GM12865 (cell line): ENCODE measurements at regions not wholly inside any gene's neighbourhood (a gene's known extent, or its start where the extent isn't known, plus 50 kb on each side); places are given as distances from the start of the nearest gene placed in this dataset.

ENCODE experiments used
- DNase-seq: peaks from one replicate; pipeline ENCODE4 v3.0.0; 2010; ENCODE audit warnings: low read depth
- H3K4me3 ChIP-seq: 2 replicates; pipeline ENCODE4 v1.5.1; 2011; ENCODE audit warnings: mild to moderate bottlenecking, low read depth, low read length, control low read depth
- CTCF ChIP-seq: IDR thresholded peaks from 2 replicates; pipeline ENCODE4 v1.5.1; 2011; ENCODE audit warnings: low read length, control low read depth, low read depth, inconsistent platforms; ENCODE audit not compliant: insufficient read depth; ENCODE audit errors: missing control alignments

DNA sequence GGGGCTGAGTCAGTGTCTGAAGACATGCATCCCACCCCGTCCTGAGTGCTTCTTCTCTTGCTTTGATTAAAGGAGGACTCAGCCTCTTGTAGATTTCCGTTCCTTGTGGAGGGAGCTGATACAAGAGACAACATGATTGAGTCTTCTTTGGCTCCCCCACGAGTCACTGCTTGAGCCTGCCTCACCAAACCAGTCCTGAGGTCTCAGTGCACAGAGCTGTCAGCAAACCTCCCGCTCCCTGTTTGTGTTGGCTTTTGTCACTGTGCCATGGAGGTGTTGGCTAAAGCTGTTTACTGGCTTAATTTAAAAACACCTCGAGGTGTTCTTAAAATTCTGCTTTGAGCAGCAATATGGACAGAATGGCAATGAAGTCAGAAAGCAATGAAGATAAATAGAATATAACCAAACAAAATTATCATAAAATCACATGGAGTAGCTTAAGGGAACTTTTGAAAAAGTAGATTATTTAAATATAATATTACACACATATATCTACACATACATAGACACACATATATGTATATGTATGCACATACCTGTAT is 234.1 kb upstream of the ANKRD55 start:
- TF ChIP-seq CTCF = no peak
- no peak for DNase-seq
- H3K4me3 ChIP-seq = no peak overlapping the region

GRCh38 chr5:56466136-56466816 is 233.1 kb upstream of the ANKRD55 start:
- no peak for TF ChIP-seq CTCF
- H3K4me3 ChIP-seq = no peak overlapping the region
- DNase-seq = no peak

- no peak overlapping the region for H3K4me3 ChIP-seq
- no peak for TF ChIP-seq CTCF
- DNase-seq = no peak
Measured at GRCh38 chr5:56465769-56466135, 232.6 kb upstream of the ANKRD55 start.

DNA sequence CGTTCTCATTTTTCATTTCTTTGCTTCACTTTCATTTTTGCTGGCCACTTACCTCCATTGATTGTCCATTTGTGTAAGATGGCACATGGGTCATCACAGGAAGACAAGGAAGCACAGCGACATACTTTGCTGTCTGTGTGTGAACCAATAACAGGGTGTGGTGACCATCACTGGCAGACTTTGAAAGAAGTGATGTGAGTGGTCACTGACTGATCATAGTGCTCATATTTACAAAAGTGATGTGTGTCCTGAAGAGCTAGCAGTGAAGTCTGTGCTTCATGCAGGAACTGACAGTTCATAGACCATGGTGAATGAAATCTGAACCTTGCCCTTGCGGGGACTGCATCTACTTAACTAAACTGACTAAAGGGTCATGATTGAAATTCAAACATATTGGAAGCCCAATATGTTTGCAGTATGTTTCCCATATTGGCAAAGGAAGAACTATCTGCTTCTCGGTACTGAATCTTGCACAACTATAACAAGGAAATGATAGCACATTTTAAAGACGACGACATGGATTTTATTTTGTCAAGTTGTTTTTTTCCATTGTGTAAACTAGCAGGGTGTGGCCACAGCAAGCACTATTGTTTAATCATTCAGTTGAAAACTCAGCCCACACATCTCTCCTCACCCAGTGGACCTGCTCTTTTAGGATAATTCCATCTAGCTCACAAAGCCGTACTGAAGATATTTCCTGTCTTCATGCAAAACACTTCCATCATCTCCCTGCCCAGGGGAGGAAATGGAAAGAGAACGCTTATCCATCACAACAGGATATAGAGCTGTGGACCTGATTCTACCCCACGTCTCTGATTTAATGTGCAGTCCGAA is 232.0 kb upstream of the ANKRD55 start:
- H3K4me3 ChIP-seq = no peak overlapping the region
- TF ChIP-seq CTCF = no peak

DNA sequence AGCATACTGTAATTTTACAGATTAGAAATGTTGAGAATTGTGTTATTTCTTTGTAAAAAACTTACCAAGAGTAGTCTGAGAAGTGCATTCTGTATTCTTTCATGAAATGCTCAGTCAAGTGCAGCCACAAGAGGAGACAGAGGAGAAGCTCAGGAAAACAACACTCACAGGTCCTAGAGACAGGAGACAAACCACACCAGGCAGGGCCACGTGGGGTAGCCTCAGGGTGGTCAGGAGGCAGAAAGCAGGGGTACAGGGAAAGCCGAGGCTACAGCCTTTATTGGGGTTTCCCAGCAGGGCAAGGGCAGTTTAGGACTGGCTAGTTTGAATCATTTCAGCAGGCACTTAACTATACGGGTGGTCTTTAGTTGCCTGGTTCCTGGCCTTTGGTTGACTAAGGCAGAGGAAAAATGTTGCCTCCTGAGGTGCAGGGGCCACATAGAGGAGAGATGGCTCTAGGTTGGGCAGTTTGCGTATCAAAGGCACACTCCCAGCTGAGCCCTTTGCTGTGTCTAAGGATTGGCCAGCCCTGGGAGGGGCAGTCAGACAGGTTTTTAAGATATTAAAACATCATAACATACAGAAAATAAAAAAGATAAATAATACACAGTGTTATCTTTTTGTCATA is 230.9 kb upstream of the ANKRD55 start:
- TF ChIP-seq CTCF = no peak
- H3K4me3 ChIP-seq = no peak overlapping the region
- no peak for DNase-seq

More for the DNA sequence above, 232.0 kb upstream of the ANKRD55 start:
- no peak for DNase-seq

DNA sequence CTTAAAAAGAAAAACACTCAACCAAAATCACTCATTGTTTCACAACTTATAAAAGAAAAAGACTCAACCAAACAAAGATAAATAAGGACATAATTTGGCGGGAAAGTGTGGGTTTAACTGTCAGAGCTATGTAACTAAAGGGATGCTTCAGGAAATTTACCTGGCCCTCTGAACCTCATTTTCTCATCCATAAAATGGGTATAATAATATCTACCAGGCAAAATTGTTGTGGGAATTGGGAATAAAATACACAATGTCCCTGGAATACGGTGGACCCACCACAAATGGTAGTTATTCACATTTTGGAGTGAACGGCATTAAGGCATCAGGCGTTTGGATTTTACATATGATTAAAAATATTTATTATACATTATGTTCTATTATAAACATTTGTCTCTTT is 228.5 kb upstream of the ANKRD55 start:
- no peak for TF ChIP-seq CTCF
- DNase-seq = no peak
- no peak overlapping the region for H3K4me3 ChIP-seq
